H1 (cell line): ENCODE measurements at regions not wholly inside any gene's neighbourhood (a gene's known extent, or its start where the extent isn't known, plus 50 kb on each side); places are given as distances from the start of the nearest gene placed in this dataset.

Experiments
- CTCF ChIA-PET: fragments of 300-600 bp; sonication (Branson Sonifier 250); formaldehyde crosslinking; loops from one replicate; lab custom pipeline; 2021; ENCODE audit not compliant: partially characterized antibody; lab: Charles Lee
- POLR2A ChIA-PET: fragments of 300-600 bp; sonication (Branson Sonifier 250); formaldehyde crosslinking; loops from one replicate; lab custom pipeline; 2021; ENCODE audit warnings: inconsistent platforms; ENCODE audit not compliant: partially characterized antibody; lab: Charles Lee
- DNase-seq, 2 experiments: peaks; one replicate each; pipeline versions ENCODE4 v3.0.0 to v3.0.0-alpha.2; 2010 to 2022; ENCODE audit warnings: low spot score in 2 of 2, low read depth in 1 of 2, mixed read lengths in 1 of 2
- FAIRE-seq: peaks from 2 replicates; lab custom pipeline; 2011; peaks lifted over from hg19 to GRCh38; lab: Jason Lieb, UNC
- H2AFZ ChIP-seq: 2 replicates; pipeline ENCODE4 v1.8.1; 2012; ENCODE audit warnings: low read length, inconsistent platforms
- H2AK5ac ChIP-seq: 2 replicates; pipeline ENCODE4 v1.6.1; 2013; ENCODE audit warnings: low read depth, low read length
- H2BK120ac ChIP-seq: replicated peaks from 2 replicates; pipeline ENCODE3; 2013; ENCODE audit warnings: low read depth, low read length, inconsistent platforms
- H2BK12ac ChIP-seq: 2 replicates; pipeline ENCODE4 v1.6.1; 2013; ENCODE audit warnings: low read depth, low read length
- H2BK15ac ChIP-seq: 2 replicates; pipeline ENCODE4 v1.6.1; 2013; ENCODE audit warnings: low read length
- H2BK20ac ChIP-seq: 2 replicates; pipeline ENCODE4 v1.6.1; 2013; ENCODE audit warnings: low read length
- H2BK5ac ChIP-seq: 2 replicates; pipeline ENCODE4 v1.6.1; 2013; ENCODE audit warnings: low read depth, low read length
- H3K14ac ChIP-seq: 2 replicates; pipeline ENCODE4 v1.6.1; 2013; ENCODE audit warnings: inconsistent platforms; ENCODE audit not compliant: insufficient read length
- H3K18ac ChIP-seq: 2 replicates; pipeline ENCODE4 v1.6.1; 2013; ENCODE audit warnings: low read length; ENCODE audit errors: extremely low read depth
- H3K23ac ChIP-seq: 2 replicates; pipeline ENCODE4 v1.6.1; 2013; ENCODE audit warnings: inconsistent platforms; ENCODE audit not compliant: insufficient read length
- H3K23me2 ChIP-seq: 2 replicates; pipeline ENCODE4 v1.6.1; 2013; ENCODE audit warnings: low read depth, low read length
- H3K27ac ChIP-seq: 2 replicates; pipeline ENCODE4 v1.6.1; 2011; ENCODE audit warnings: low read depth, low read length, inconsistent platforms
- H3K27me3 ChIP-seq, 4 experiments: replicated peaks in 1 of 4; 1 replicate in 1 of 4; 2 replicates in 3 of 4; pipeline versions ENCODE4 v1.6.1 to v1.8.1; 2011 to 2013; ENCODE audit warnings: low read length in 3 of 4, mild to moderate bottlenecking in 3 of 4, inconsistent platforms in 2 of 4, mixed read lengths in 2 of 4, moderate library complexity in 1 of 4; ENCODE audit not compliant: control insufficient read depth in 3 of 4, insufficient read depth in 3 of 4; ENCODE audit errors: extremely low read depth in 1 of 4
- H3K36me3 ChIP-seq, 4 experiments: 2 replicates each; pipeline versions ENCODE4 v1.6.1 to v1.8.1; 2011 to 2013; ENCODE audit warnings: mild to moderate bottlenecking in 4 of 4, low read length in 3 of 4, moderate library complexity in 2 of 4, control low read depth in 1 of 4, inconsistent platforms in 1 of 4; ENCODE audit not compliant: insufficient read depth in 4 of 4, control insufficient read depth in 2 of 4
- H3K4ac ChIP-seq: replicated peaks from 2 replicates; pipeline ENCODE3; 2013; ENCODE audit warnings: low read length, low read depth, mixed read lengths, inconsistent platforms; ENCODE audit not compliant: insufficient read length
- H3K4me1 ChIP-seq, 4 experiments: replicated peaks in 1 of 4; 1 replicate in 1 of 4; 2 replicates in 3 of 4; pipeline versions ENCODE4 v1.6.1 to v1.8.1; 2011 to 2013; ENCODE audit warnings: low read length in 3 of 4, inconsistent platforms in 2 of 4, mixed read lengths in 1 of 4; ENCODE audit not compliant: insufficient read depth in 4 of 4, control insufficient read depth in 3 of 4
- H3K4me2 ChIP-seq, 2 experiments: 2 replicates each; pipeline versions ENCODE4 v1.6.1 to v1.8.1; 2011 to 2013; ENCODE audit warnings: low read depth in 2 of 2, low read length in 2 of 2, control low read depth in 1 of 2, inconsistent platforms in 1 of 2, mild to moderate bottlenecking in 1 of 2; ENCODE audit not compliant: insufficient read depth in 1 of 2
- H3K4me3 ChIP-seq, 4 experiments: fragments of 200-600, 300-600 bp in 1 of 4; sonication (generic), shearing (Covaris generic), sonication (Bioruptor Twin) in 1 of 4; 2 replicates each; pipeline versions ENCODE4 v1.5.1 to v1.8.1; 2011 to 2016; ENCODE audit warnings: low read length in 4 of 4, low read depth in 3 of 4, control low read depth in 2 of 4, inconsistent platforms in 2 of 4, mild to moderate bottlenecking in 2 of 4, mixed read lengths in 1 of 4, moderate library complexity in 1 of 4; ENCODE audit not compliant: insufficient read depth in 2 of 4; ENCODE audit errors: extremely low read depth in 1 of 4
- H3K56ac ChIP-seq: replicated peaks from 2 replicates; pipeline ENCODE3; 2013; ENCODE audit warnings: low read depth, mild to moderate bottlenecking, mixed read lengths, low read length, inconsistent platforms; ENCODE audit not compliant: insufficient read length
- H3K79me1 ChIP-seq: 2 replicates; pipeline ENCODE4 v1.6.1; 2013; ENCODE audit warnings: low read depth, low read length, control low read depth
- H3K79me2 ChIP-seq, 2 experiments: 2 replicates each; pipeline versions ENCODE4 v1.6.1 to v1.8.1; 2012 to 2013; ENCODE audit warnings: low read length in 2 of 2, mild to moderate bottlenecking in 2 of 2, inconsistent platforms in 1 of 2; ENCODE audit not compliant: insufficient read depth in 2 of 2, control insufficient read depth in 1 of 2
- H3K9ac ChIP-seq, 4 experiments: replicated peaks in 1 of 4; 1 replicate in 1 of 4; 2 replicates in 3 of 4; pipeline versions ENCODE4 v1.6.1 to v1.8.1; 2011 to 2013; ENCODE audit warnings: low read depth in 3 of 4, low read length in 3 of 4, control low read depth in 2 of 4, mild to moderate bottlenecking in 2 of 4, moderate library complexity in 2 of 4, inconsistent platforms in 1 of 4; ENCODE audit errors: extremely low read depth in 1 of 4
- H3K9me3 ChIP-seq, 2 experiments: 2 replicates each; pipeline versions ENCODE4 v1.6.1 to v1.8.1; 2012 to 2013; ENCODE audit warnings: mild to moderate bottlenecking in 2 of 2, moderate library complexity in 2 of 2, control low read depth in 1 of 2, inconsistent platforms in 1 of 2, low read depth in 1 of 2, low read length in 1 of 2, mixed read lengths in 1 of 2; ENCODE audit not compliant: insufficient read depth in 2 of 2
- H4K20me1 ChIP-seq, 2 experiments: replicated peaks in 1 of 2; 2 replicates each; pipeline versions ENCODE3 to v1.8.1; 2011 to 2013; ENCODE audit warnings: inconsistent platforms in 2 of 2, low read length in 2 of 2, mild to moderate bottlenecking in 1 of 2; ENCODE audit not compliant: insufficient read depth in 2 of 2, control insufficient read depth in 1 of 2
- H4K5ac ChIP-seq: 2 replicates; pipeline ENCODE4 v1.6.1; 2013; ENCODE audit warnings: low read length, low read depth, mixed read lengths, inconsistent platforms; ENCODE audit not compliant: insufficient read length
- H4K8ac ChIP-seq: 2 replicates; pipeline ENCODE4 v1.8.0; 2013; ENCODE audit warnings: mild to moderate bottlenecking, moderate library complexity, low read length, inconsistent platforms; ENCODE audit not compliant: insufficient read depth; ENCODE audit errors: extremely low read depth
- H4K91ac ChIP-seq: replicated peaks from 2 replicates; pipeline ENCODE3; 2013; ENCODE audit warnings: low read length, mixed read lengths, inconsistent platforms; ENCODE audit not compliant: insufficient read length
- RBBP5 ChIP-seq: IDR thresholded peaks from 2 replicates; pipeline ENCODE4 v1.7.1; 2012; ENCODE audit warnings: low read depth, mild to moderate bottlenecking, inconsistent platforms, low read length, moderate library complexity, borderline replicate concordance
- RNF2 ChIP-seq: fragments of 200-900, 300-1000 bp; sonication (generic); IDR thresholded peaks from 2 replicates; pipeline ENCODE4 v1.7.1; 2016; ENCODE audit warnings: borderline replicate concordance, low read depth, mild to moderate bottlenecking, antibody characterized with exemption, low read length; ENCODE audit not compliant: poor library complexity, severe bottlenecking; ENCODE audit errors: missing control alignments
- SRF ChIP-seq: IDR thresholded peaks from 2 replicates; pipeline ENCODE4 v1.6.1; 2011; ENCODE audit warnings: mild to moderate bottlenecking, low read depth, low read length, moderate library complexity
- SUZ12 ChIP-seq: fragments of 200-600 bp; sonication (generic); IDR thresholded peaks from 2 replicates; pipeline ENCODE4 v1.6.1; 2012; ENCODE audit warnings: mild to moderate bottlenecking, inconsistent platforms, low read length, moderate library complexity, mixed read lengths
- WGBS, 2 experiments: shearing (Covaris generic) in 1 of 2; methylation state at CpG; one replicate each; pipeline versions ENCODE4 v1.1.6 to v1.1.7; 2013 to 2015; ENCODE audit warnings: low lambda C conversion rate in 2 of 2, mixed read lengths in 2 of 2, inconsistent platforms in 1 of 2, low coverage in 1 of 2, missing lambda C conversion rate in 1 of 2; ENCODE audit not compliant: insufficient replicate concordance in 2 of 2, insufficient coverage in 1 of 2, insufficient read length in 1 of 2; ENCODE audit errors: extremely low coverage in 1 of 2, missing lambda C conversion rate in 1 of 2; 5-methylcytosine and 5-hydroxymethylcytosine counted together

GRCh38 chr6:95767897-95768463, 190.6 kb downstream of the MANEA start:
- WGBS, 2 experiments: 82 to 100% methylated on average over 1 to 4 of the region's 4 CpGs
- Histone ChIP-seq H2AK5ac (no peak overlapping the region), H4K5ac (no peak overlapping the region), H3K4ac (no peak overlapping the region), H2BK5ac (no peak overlapping the region), H3K79me1 (no peaks in the 10 kb centered on the region), H3K9me3 (no peaks in the 10 kb centered on the region), H3K4me2 (no peak overlapping the region), H2BK12ac (no peak overlapping the region), H3K9ac (no peak overlapping the region), H2BK20ac (no peak overlapping the region), H2AFZ (no peak overlapping the region), H3K23me2 (no peaks in the 10 kb centered on the region), H3K56ac (no peak overlapping the region), H3K23ac (no peak overlapping the region), H3K36me3 (no peaks in the 10 kb centered on the region), H4K91ac (no peak overlapping the region), H3K4me1 (no peaks in the 10 kb centered on the region), H3K18ac (no peak overlapping the region), H3K79me2 (no peaks in the 10 kb centered on the region), H3K27ac (no peak overlapping the region), H4K8ac (no peak overlapping the region), H4K20me1 (no peaks in the 10 kb centered on the region), H2BK120ac (no peak overlapping the region), H3K27me3 (no peaks in the 10 kb centered on the region), H3K14ac (no peak overlapping the region), H2BK15ac (no peak overlapping the region), H3K4me3 (no peak overlapping the region)
- ChIA-PET CTCF (interaction anchor here (0.7 to 0.9 kb wide), 3 partner anchors 11 to 99 kb away, joined by 3 to 4 read pairs (median 3); no protein-coding TSS in a partner anchor), POLR2A (no interaction called here)
- TF ChIP-seq SUZ12: no peak
- no peak for TF ChIP-seq RBBP5
- no peak for TF ChIP-seq RNF2
- TF ChIP-seq SRF: no peak
- FAIRE-seq: no peak
- no peak for DNase-seq
